ENCODE measurements at regions not wholly inside any gene's neighbourhood (a gene's known extent, or its start where the extent isn't known, plus 50 kb on each side); places are given as distances from the start of the nearest gene placed in this dataset.

- no peaks in the 10 kb centered on the region for H3K9me3 ChIP-seq (replicated peaks in 1 of 3)
- no peaks in the 10 kb centered on the region for H3K36me3 ChIP-seq (replicated peaks in 1 of 2)
- H3K27ac ChIP-seq: no peak overlapping the region
- intact Hi-C loops (cut with DNase I): no loop called here
- H3K27me3 ChIP-seq: no peaks in the 10 kb centered on the region
- no peak overlapping the region for H3K4me3 ChIP-seq
- 65 to 70% (median 68%) methylated on average over 9 of the region's 9 CpGs for WGBS, 4 donors
- DNase-seq: no peak
- no peaks in the 10 kb centered on the region for H3K4me1 ChIP-seq (replicated peaks in 1 of 2)
- TF ChIP-seq POLR2A (IDR thresholded peaks at IDR 0.05) (no peak), CTCF (IDR thresholded peaks at IDR 0.05) (no peak)
These were observed 266.0 kb upstream of the SOX4 start for GRCh38 chr6:21327326-21328112.

DNA sequence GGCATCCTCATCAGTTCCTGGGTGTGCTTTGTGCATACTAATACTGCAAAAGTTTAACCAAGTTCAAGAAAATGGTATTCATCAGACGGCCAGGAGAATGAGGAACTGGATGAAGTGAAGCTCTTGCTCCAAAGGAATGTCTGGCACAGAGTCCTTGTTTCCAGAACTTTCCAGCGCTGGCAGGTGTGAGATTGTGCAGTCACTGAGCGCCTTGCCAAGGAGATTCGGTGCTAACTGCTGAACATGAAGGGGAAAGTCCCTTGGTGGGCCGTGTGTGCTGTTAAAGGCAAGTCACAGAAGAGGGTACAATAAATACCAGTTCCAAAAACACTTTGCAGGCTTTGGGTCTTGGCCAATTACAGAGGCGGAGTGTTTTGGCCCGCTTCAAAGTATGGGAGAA is 262.3 kb upstream of the SOX4 start:
- H3K4me3 ChIP-seq: no peak overlapping the region
- H3K9me3 ChIP-seq (replicated peaks in 1 of 3): no peaks in the 10 kb centered on the region
- intact Hi-C loops (cut with DNase I): no loop called here
- no peak for DNase-seq
- TF ChIP-seq POLR2A (IDR thresholded peaks at IDR 0.05): no peak
- TF ChIP-seq CTCF (IDR thresholded peaks at IDR 0.05): no peak
- no peak overlapping the region for H3K27ac ChIP-seq
- no peaks in the 10 kb centered on the region for H3K27me3 ChIP-seq
- H3K4me1 ChIP-seq (replicated peaks in 1 of 2): no peaks in the 10 kb centered on the region
- WGBS, 4 donors: 63 to 67% (median 65%) methylated on average over 7 of the region's 7 CpGs
- H3K36me3 ChIP-seq (replicated peaks in 1 of 2): no peaks in the 10 kb centered on the region

DNA sequence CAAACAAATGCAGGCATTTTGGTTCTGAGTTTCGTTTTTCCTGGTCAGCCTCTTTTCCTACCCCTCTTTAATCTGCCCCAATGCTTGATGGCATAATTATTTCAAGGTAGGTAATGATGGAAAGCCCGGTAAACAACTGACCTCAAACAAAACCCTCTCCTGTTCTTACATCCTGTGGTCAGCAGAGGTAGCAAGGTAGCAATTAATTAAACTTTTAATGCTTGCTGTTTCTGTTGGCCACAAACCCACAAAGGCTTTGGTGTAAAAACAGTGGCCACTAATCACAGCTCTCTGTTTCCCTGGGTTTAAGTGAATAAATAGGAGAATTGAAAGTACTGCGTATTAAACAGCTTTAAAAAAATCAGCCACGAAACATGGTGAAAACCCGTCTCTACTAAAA is 261.5 kb upstream of the SOX4 start:
- H3K27ac ChIP-seq: no peak overlapping the region
- WGBS, 4 donors: 79 to 83% (median 81%) methylated on average over 5 of the region's 5 CpGs
- no peaks in the 10 kb centered on the region for H3K4me1 ChIP-seq (replicated peaks in 1 of 2)
- intact Hi-C loops (cut with DNase I): no loop called here
- H3K36me3 ChIP-seq (replicated peaks in 1 of 2): no peaks in the 10 kb centered on the region
- H3K27me3 ChIP-seq: no peaks in the 10 kb centered on the region
- no peak overlapping the region for H3K4me3 ChIP-seq
- DNase-seq: no peak
- no peak for TF ChIP-seq CTCF (IDR thresholded peaks at IDR 0.05)
- TF ChIP-seq POLR2A (IDR thresholded peaks at IDR 0.05): no peak
- H3K9me3 ChIP-seq (replicated peaks in 1 of 3): no peaks in the 10 kb centered on the region

DNA sequence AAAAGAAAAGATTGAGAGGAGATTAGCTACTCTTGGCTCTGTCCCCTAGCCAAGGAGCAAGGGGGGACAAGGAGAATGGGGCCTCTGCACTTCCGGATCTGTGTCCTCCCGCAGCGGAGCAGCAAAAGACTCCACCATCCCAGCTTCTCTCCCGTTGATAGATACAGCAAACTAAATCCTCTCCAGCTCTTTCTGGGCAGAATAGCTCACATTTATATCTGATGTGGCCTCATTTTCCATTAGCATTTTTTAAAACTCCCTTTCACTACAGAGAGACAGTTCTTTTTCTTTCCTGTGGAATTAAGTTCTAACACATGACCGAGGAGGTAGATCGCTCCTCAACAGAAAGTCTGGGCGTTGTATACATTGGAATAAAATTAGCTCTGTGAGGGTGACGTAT is 260.9 kb upstream of the SOX4 start:
- TF ChIP-seq POLR2A (IDR thresholded peaks at IDR 0.05): no peak
- TF ChIP-seq CTCF (IDR thresholded peaks at IDR 0.05): no peak
- 82 to 95% (median 93%) methylated on average over 8 of the region's 8 CpGs for WGBS, 4 donors
- no peaks in the 10 kb centered on the region for H3K9me3 ChIP-seq (replicated peaks in 1 of 3)
- no peak for DNase-seq
- H3K27me3 ChIP-seq: no peaks in the 10 kb centered on the region
- H3K27ac ChIP-seq: no peak overlapping the region
- H3K36me3 ChIP-seq (replicated peaks in 1 of 2): no peaks in the 10 kb centered on the region
- no peak overlapping the region for H3K4me3 ChIP-seq
- H3K4me1 ChIP-seq (replicated peaks in 1 of 2): no peaks in the 10 kb centered on the region
- intact Hi-C loops (cut with DNase I): no loop called here

Data from adrenal gland (tissue), 9 donors.